GM12875 (cell line): ENCODE measurements at regions not wholly inside any gene's neighbourhood (a gene's known extent, or its start where the extent isn't known, plus 50 kb on each side); places are given as distances from the start of the nearest gene placed in this dataset.

Experiments used
- H3K4me3 ChIP-seq: one replicate; pipeline ENCODE4 v1.5.1; 2011; ENCODE audit warnings: low read depth, low read length, control low read depth
- CTCF ChIP-seq: IDR thresholded peaks from 2 replicates; pipeline ENCODE4 v1.5.1; 2011; ENCODE audit warnings: low read depth, mild to moderate bottlenecking, control low read depth, inconsistent platforms, low read length, moderate library complexity, borderline replicate concordance; ENCODE audit not compliant: insufficient read depth

- no peak for TF ChIP-seq CTCF
- no peak overlapping the region for H3K4me3 ChIP-seq
These were observed 377.2 kb upstream of the VWC2 start for GRCh38 chr7:49396229-49396628.

GRCh38 chr7:49397750-49398149 lies 375.7 kb upstream of the VWC2 start:
- no peak overlapping the region for H3K4me3 ChIP-seq
- no peak for TF ChIP-seq CTCF

GRCh38 chr7:49398236-49398635 lies 375.2 kb upstream of the VWC2 start:
- no peak for TF ChIP-seq CTCF
- H3K4me3 ChIP-seq, result no peak overlapping the region

GRCh38 chr7:49398746-49399145 lies 374.7 kb upstream of the VWC2 start:
- H3K4me3 ChIP-seq, result no peak overlapping the region
- TF ChIP-seq CTCF, result no peak

- no peak overlapping the region for H3K4me3 ChIP-seq
- TF ChIP-seq CTCF, result no peak
These were observed 372.4 kb upstream of the VWC2 start for GRCh38 chr7:49400891-49401550.

GRCh38 chr7:49403844-49404243 lies 369.6 kb upstream of the VWC2 start:
- no peak for TF ChIP-seq CTCF
- H3K4me3 ChIP-seq, result no peak overlapping the region

GRCh38 chr7:49407205-49407604 lies 366.2 kb upstream of the VWC2 start:
- TF ChIP-seq CTCF, result no peak
- H3K4me3 ChIP-seq, result no peak overlapping the region
